ENCODE measurements at regions not wholly inside any gene's neighbourhood (a gene's known extent, or its start where the extent isn't known, plus 50 kb on each side); places are given as distances from the start of the nearest gene placed in this dataset.

- Histone ChIP-seq H3K14ac (ENCODE audit: insufficient read length) (no peak overlapping the region), H3K56ac (replicated peaks; ENCODE audit: insufficient read length, low read depth, low read length) (no peak overlapping the region), H4K91ac (replicated peaks; ENCODE audit: insufficient read length, low read length) (no peak overlapping the region), H3K36me3 (ENCODE audit: control insufficient read depth in 2 of 4, insufficient read depth in 4 of 4, low read length in 3 of 4) (no peaks in the 10 kb centered on the region), H3K79me2 (ENCODE audit: control insufficient read depth in 1 of 2, insufficient read depth in 2 of 2, low read length in 2 of 2) (no peaks in the 10 kb centered on the region), H3K27me3 (replicated peaks in 1 of 4; ENCODE audit: control insufficient read depth in 3 of 4, extremely low read depth in 1 of 4, insufficient read depth in 3 of 4, low read length in 3 of 4) (no peaks in the 10 kb centered on the region), H3K4me1 (replicated peaks in 1 of 4; ENCODE audit: control insufficient read depth in 3 of 4, insufficient read depth in 4 of 4, low read length in 3 of 4) (no peaks in the 10 kb centered on the region), H2BK12ac (ENCODE audit: low read depth, low read length) (no peak overlapping the region), H3K4ac (replicated peaks; ENCODE audit: insufficient read length, low read depth, low read length) (no peak overlapping the region), H3K79me1 (ENCODE audit: low read depth, low read length) (no peaks in the 10 kb centered on the region), H3K18ac (ENCODE audit: extremely low read depth, low read length) (no peak overlapping the region), H3K23me2 (ENCODE audit: low read depth, low read length) (no peaks in the 10 kb centered on the region), H2BK120ac (replicated peaks; ENCODE audit: low read depth, low read length) (no peak overlapping the region), H2AFZ (ENCODE audit: low read length) (no peak overlapping the region), H3K9ac (replicated peaks in 1 of 4; ENCODE audit: extremely low read depth in 1 of 4, low read depth in 3 of 4, low read length in 3 of 4) (no peak overlapping the region), H4K20me1 (replicated peaks in 1 of 2; ENCODE audit: control insufficient read depth in 1 of 2, insufficient read depth in 2 of 2, low read length in 2 of 2) (no peaks in the 10 kb centered on the region), H4K5ac (ENCODE audit: insufficient read length, low read depth, low read length) (no peak overlapping the region), H3K9me3 (ENCODE audit: insufficient read depth in 2 of 2, low read depth in 1 of 2, low read length in 1 of 2) (no peaks in the 10 kb centered on the region), H3K23ac (ENCODE audit: insufficient read length) (no peak overlapping the region), H2BK15ac (ENCODE audit: low read length) (no peak overlapping the region), H2BK20ac (ENCODE audit: low read length) (no peak overlapping the region), H2BK5ac (ENCODE audit: low read depth, low read length) (no peak overlapping the region), H3K4me3 (ENCODE audit: extremely low read depth in 1 of 4, insufficient read depth in 2 of 4, low read depth in 3 of 4, low read length in 4 of 4) (no peak overlapping the region), H3K27ac (ENCODE audit: low read depth, low read length) (no peak overlapping the region), H4K8ac (ENCODE audit: extremely low read depth, insufficient read depth, low read length) (no peak overlapping the region), H3K4me2 (ENCODE audit: insufficient read depth in 1 of 2, low read depth in 2 of 2, low read length in 2 of 2) (no peak overlapping the region), H2AK5ac (ENCODE audit: low read depth, low read length) (no peak overlapping the region)
- ChIA-PET CTCF (ENCODE audit: partially characterized antibody) (no interaction called here), POLR2A (ENCODE audit: partially characterized antibody) (no interaction called here)
- FAIRE-seq (no peak), DNase-seq (ENCODE audit: low read depth in 1 of 2, low spot score in 2 of 2) (no peak)
- TF ChIP-seq GTF2F1 (IDR thresholded peaks at IDR 0.05; ENCODE audit: borderline replicate concordance, low read depth, low read length) (no peak), SAP30 (IDR thresholded peaks at IDR 0.05; ENCODE audit: insufficient read depth, insufficient replicate concordance, low read length) (no peak), CHD2 (IDR thresholded peaks at IDR 0.05; ENCODE audit: low read length) (no peak), EGR1 (IDR thresholded peaks at IDR 0.05; ENCODE audit: borderline replicate concordance, low read depth, low read length) (no peak), EP300 (IDR thresholded peaks at IDR 0.05; ENCODE audit: borderline replicate concordance in 1 of 2, low read depth in 2 of 2, low read length in 2 of 2) (no peak), HDAC2 (IDR thresholded peaks at IDR 0.05; ENCODE audit: borderline replicate concordance in 1 of 2, low read depth in 2 of 2, low read length in 2 of 2) (no peak), CBX5 (IDR thresholded peaks at IDR 0.05; ENCODE audit: low read depth, low read length) (no peak), BCL11A (IDR thresholded peaks at IDR 0.05; ENCODE audit: low read depth in 2 of 2, low read length in 2 of 2) (no peak), CBX8 (IDR thresholded peaks at IDR 0.05; ENCODE audit: borderline replicate concordance, low read depth, low read length) (no peak), EZH2 (IDR thresholded peaks at IDR 0.05; ENCODE audit: low read depth, low read length, severe bottlenecking) (no peak), POU5F1 (IDR thresholded peaks at IDR 0.05; ENCODE audit: low read depth, low read length) (no peak), POLR2AphosphoS5 (IDR thresholded peaks at IDR 0.05; ENCODE audit: low read depth, low read length) (no peak), BACH1 (IDR thresholded peaks at IDR 0.05; ENCODE audit: low read length) (no peak), RFX5 (IDR thresholded peaks at IDR 0.05; ENCODE audit: borderline replicate concordance, low read depth, low read length) (no peak)
- TF ChIP-seq, protein P1, sequence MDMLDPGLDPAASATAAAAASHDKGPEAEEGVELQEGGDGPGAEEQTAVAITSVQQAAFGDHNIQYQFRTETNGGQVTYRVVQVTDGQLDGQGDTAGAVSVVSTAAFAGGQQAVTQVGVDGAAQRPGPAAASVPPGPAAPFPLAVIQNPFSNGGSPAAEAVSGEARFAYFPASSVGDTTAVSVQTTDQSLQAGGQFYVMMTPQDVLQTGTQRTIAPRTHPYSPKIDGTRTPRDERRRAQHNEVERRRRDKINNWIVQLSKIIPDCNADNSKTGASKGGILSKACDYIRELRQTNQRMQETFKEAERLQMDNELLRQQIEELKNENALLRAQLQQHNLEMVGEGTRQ (IDR thresholded peaks at IDR 0.05; ENCODE audit: low read length), result no peak
Observed at GRCh38 chr2:203591642-203592041, 56.5 kb upstream of the RAPH1 start.
